GM23248 (cell line): ENCODE measurements at regions not wholly inside any gene's neighbourhood (a gene's known extent, or its start where the extent isn't known, plus 50 kb on each side); places are given as distances from the start of the nearest gene placed in this dataset.

ENCODE experiments used
- DNase-seq: peaks from one replicate; pipeline ENCODE4 v3.0.0-alpha.2; 2015
- H2AFZ ChIP-seq: fragments of 200-600 bp; sonication (generic); 2 replicates; pipeline ENCODE4 v1.6.1; 2016; ENCODE audit warnings: antibody characterized with exemption
- H3F3A ChIP-seq: fragments of 200-600 bp; sonication (generic); 2 replicates; pipeline ENCODE4 v1.6.1; 2016; ENCODE audit warnings: mild to moderate bottlenecking, antibody characterized with exemption, mixed run types; ENCODE audit not compliant: insufficient read depth
- H3K27ac ChIP-seq: fragments of 200-600 bp; sonication (generic); 2 replicates; pipeline ENCODE4 v1.5.1; 2016; ENCODE audit warnings: mild to moderate bottlenecking
- H3K27me3 ChIP-seq: fragments of 200-600 bp; sonication (generic); replicated peaks from 2 replicates; pipeline ENCODE4 v1.6.1; 2016; ENCODE audit warnings: mild to moderate bottlenecking; ENCODE audit not compliant: insufficient read depth
- H3K36me3 ChIP-seq: fragments of 200-600 bp; sonication (generic); 2 replicates; pipeline ENCODE4 v1.6.1; 2016; ENCODE audit warnings: low read depth, mild to moderate bottlenecking
- H3K4me1 ChIP-seq: fragments of 200-600 bp; sonication (generic); 2 replicates; pipeline ENCODE4 v1.6.1; 2016; ENCODE audit warnings: mild to moderate bottlenecking; ENCODE audit not compliant: insufficient read depth
- H3K4me2 ChIP-seq: fragments of 200-600 bp; sonication (generic); one replicate; pipeline ENCODE4 v1.6.1; 2016; ENCODE audit warnings: mild to moderate bottlenecking; ENCODE audit not compliant: unreplicated experiment
- H3K4me3 ChIP-seq: fragments of 200-600 bp; sonication (generic); 2 replicates; pipeline ENCODE4 v1.5.1; 2016; ENCODE audit warnings: mild to moderate bottlenecking
- H3K79me2 ChIP-seq: fragments of 200-600 bp; sonication (generic); 2 replicates; pipeline ENCODE4 v1.6.1; 2016; ENCODE audit warnings: mild to moderate bottlenecking; ENCODE audit not compliant: insufficient read depth
- H3K9ac ChIP-seq: fragments of 200-600 bp; sonication (generic); 2 replicates; pipeline ENCODE4 v1.6.1; 2016; ENCODE audit warnings: mild to moderate bottlenecking
- H3K9me2 ChIP-seq: fragments of 200-600 bp; sonication (generic); 2 replicates; pipeline ENCODE4 v1.6.1; 2016; ENCODE audit warnings: mixed run types, mild to moderate bottlenecking, moderate library complexity; ENCODE audit not compliant: insufficient read depth
- H3K9me3 ChIP-seq: fragments of 200-600 bp; sonication (generic); one replicate; pipeline ENCODE4 v1.6.1; 2017; ENCODE audit warnings: low read depth
- H4K20me1 ChIP-seq: fragments of 200-600 bp; sonication (generic); 2 replicates; pipeline ENCODE4 v1.6.0; 2016; ENCODE audit not compliant: insufficient read depth
- EZH2 ChIP-seq: fragments of 200-600 bp; sonication (generic); IDR thresholded peaks from 2 replicates; pipeline ENCODE4 v1.6.1; 2018; ENCODE audit warnings: antibody characterized with exemption, mild to moderate bottlenecking; ENCODE audit not compliant: insufficient read depth, poor library complexity, severe bottlenecking
- EZH2phosphoT487 ChIP-seq: fragments of 200-600 bp; sonication (generic); IDR thresholded peaks from 2 replicates; pipeline ENCODE4 v1.6.1; 2018; ENCODE audit warnings: antibody characterized with exemption, moderate library complexity, mild to moderate bottlenecking, low read depth; ENCODE audit not compliant: insufficient read depth
- WGBS, 2 experiments: methylation state at CpG; one replicate each; pipeline ENCODE4 v1.1.6; 2015 to 2017; ENCODE audit warnings: low lambda C conversion rate in 2 of 2, low coverage in 1 of 2; ENCODE audit errors: missing lambda C conversion rate in 2 of 2; 5-methylcytosine and 5-hydroxymethylcytosine counted together
- in situ Hi-C: fragments of 300-500 bp; cut with MboI; formaldehyde crosslinking; loops from 2 replicates; pipeline ENCODE4 v1.15.0; 2020

DNA sequence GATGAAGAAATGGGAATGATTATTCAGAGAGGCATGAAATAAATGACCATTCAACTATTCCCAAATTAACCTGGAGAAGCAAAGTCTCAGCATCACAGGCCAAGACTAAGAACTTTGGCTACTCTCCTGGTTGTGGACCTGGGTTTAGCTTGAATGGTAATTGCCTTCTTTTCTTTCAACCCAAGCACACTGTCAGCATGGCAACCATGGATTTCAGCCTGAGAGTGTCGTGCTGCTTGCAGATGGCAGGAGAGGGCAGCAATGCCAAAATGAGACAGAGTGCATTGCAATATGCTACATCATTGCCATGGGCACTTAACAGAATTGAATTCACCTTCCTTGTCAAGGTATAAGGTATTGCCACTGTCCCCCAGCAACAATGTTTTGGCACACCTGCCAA lies 767.2 kb downstream of the REEP3 start:
- no peaks in the 10 kb centered on the region for H3K4me1 ChIP-seq
- no peaks in the 10 kb centered on the region for H3K79me2 ChIP-seq
- in situ Hi-C loops = no loop called here
- no peak overlapping the region for H3K4me3 ChIP-seq
- H3K36me3 ChIP-seq = no peaks in the 10 kb centered on the region
- H2AFZ ChIP-seq = no peak overlapping the region
- no peaks in the 10 kb centered on the region for H3K9me3 ChIP-seq
- TF ChIP-seq EZH2 = no peak
- no peak for TF ChIP-seq EZH2phosphoT487
- H3K9ac ChIP-seq = no peak overlapping the region
- no peak overlapping the region for H3K27ac ChIP-seq
- no peak overlapping the region for H3K4me2 ChIP-seq
- H3K9me2 ChIP-seq = no peaks in the 10 kb centered on the region
- H3F3A ChIP-seq = no peaks in the 10 kb centered on the region
- DNase-seq = no peak
- 20 to 22% methylated on average over 1 of the region's 1 CpG for WGBS, 2 experiments
- H3K27me3 ChIP-seq = no peaks in the 10 kb centered on the region
- H4K20me1 ChIP-seq = no peaks in the 10 kb centered on the region

DNA sequence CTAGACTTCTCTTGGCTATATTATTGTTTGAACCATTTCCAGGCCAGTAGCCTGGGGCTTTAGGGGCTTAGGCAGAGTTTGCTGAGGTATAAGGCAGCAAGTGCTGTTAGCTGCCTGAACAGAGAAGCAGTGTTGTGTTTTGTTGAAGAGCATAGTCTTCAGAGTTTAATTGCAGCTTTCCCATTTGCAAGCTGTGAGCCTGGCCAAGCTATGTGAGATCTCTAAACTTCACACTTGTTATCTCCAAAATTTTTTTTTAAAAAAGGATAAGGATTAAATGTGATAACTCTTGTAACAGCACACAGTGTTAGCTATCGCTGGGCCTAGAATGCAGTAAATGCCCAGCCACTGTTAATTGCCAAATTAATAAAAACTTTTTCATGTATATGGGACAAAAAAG lies 782.4 kb downstream of the REEP3 start:
- 15 to 19% methylated on average over 1 of the region's 1 CpG for WGBS, 2 experiments
- in situ Hi-C loops = no loop called here

DNA sequence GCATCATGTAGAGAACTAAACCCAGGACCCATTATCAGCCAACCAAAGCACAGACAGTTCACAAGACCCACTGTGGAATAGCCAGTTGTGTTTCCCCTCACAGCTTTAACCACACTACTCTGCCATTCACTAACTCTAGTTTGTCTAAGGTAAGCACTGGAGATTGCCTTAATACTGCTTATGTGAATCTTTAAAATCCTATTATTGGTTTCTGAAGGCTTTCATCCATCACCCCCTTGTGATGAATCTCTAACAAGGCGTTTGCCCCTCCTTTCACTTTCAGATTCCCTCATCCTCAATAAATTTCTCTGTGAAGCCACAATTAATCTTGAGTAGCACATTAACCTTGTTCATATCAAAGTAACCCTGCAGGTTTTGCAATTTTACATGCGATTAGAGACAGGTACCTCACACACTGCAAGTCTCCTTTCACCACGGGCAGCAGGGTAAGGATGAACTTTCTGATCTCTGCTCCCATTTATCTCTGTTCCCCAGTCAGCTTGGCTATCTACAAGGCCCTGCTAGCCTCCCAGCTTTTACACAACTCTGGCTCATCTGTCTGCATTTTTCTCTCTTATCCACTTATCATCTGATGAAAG lies 785.6 kb downstream of the REEP3 start:
- H4K20me1 ChIP-seq = no peaks in the 10 kb centered on the region
- in situ Hi-C loops = no loop called here
- H3K9me2 ChIP-seq = no peaks in the 10 kb centered on the region
- H3K79me2 ChIP-seq = no peaks in the 10 kb centered on the region
- no peak for DNase-seq
- H3F3A ChIP-seq = no peaks in the 10 kb centered on the region
- H3K36me3 ChIP-seq = no peaks in the 10 kb centered on the region
- no peak overlapping the region for H3K4me3 ChIP-seq
- no peak overlapping the region for H2AFZ ChIP-seq
- no peaks in the 10 kb centered on the region for H3K9me3 ChIP-seq
- H3K4me2 ChIP-seq = no peak overlapping the region
- TF ChIP-seq EZH2 = no peak
- no peak for TF ChIP-seq EZH2phosphoT487
- no peaks in the 10 kb centered on the region for H3K27me3 ChIP-seq
- H3K27ac ChIP-seq = no peak overlapping the region
- no peak overlapping the region for H3K9ac ChIP-seq
- no peaks in the 10 kb centered on the region for H3K4me1 ChIP-seq
- 0% methylated on average over 3 of the region's 3 CpGs for WGBS, 2 experiments

More for the DNA sequence above, 782.4 kb downstream of the REEP3 start:
- Histone ChIP-seq H3F3A (no peaks in the 10 kb centered on the region), H3K4me3 (no peak overlapping the region), H3K9me3 (no peaks in the 10 kb centered on the region), H4K20me1 (no peaks in the 10 kb centered on the region), H3K4me1 (no peaks in the 10 kb centered on the region), H3K27me3 (no peaks in the 10 kb centered on the region), H3K4me2 (no peak overlapping the region), H3K9me2 (no peaks in the 10 kb centered on the region), H3K36me3 (no peaks in the 10 kb centered on the region), H2AFZ (no peak overlapping the region), H3K27ac (no peak overlapping the region), H3K9ac (no peak overlapping the region), H3K79me2 (no peaks in the 10 kb centered on the region)
- no peak for TF ChIP-seq EZH2
- no peak for DNase-seq

DNA sequence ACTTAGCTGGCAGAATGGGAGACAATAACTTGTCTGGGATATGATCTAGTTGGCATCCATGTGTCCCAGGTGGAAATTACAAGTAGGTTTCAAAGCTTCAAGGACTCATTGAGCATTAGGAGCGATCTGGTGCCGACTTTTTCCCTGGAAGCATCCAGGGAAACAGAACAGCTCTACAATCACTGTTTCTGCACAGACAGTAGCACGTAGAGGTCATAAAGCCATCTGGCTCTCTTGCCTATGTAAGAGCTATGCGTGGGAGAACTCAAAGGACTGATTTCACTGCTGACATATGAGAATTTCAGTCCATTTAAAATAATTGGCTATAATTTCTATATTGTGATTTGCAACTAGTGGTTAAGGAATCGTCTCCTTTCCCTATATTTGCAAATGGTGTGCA lies 791.7 kb downstream of the REEP3 start:
- H2AFZ ChIP-seq = no peak overlapping the region
- WGBS, 2 experiments = 3 to 9% methylated on average over 5 of the region's 5 CpGs

DNA sequence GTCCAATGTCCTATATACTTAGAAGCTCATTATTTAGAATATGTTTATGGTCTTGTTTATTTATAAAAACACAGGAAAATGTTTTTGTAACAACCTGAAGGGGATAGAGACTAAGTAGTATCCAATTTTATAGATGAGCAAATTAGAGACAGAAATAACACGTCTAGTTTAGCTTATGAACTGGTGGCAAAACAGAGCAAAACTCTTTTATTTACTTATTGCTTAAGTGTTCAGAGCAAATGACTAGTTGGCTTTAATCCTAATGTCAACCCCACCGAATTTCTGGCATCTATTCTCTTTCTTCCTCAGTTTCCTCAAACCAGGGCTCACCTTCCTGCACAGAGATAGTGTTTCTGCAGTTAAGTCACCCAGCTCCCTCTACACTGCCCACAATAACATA lies 792.8 kb downstream of the REEP3 start:
- Histone ChIP-seq H4K20me1 (no peaks in the 10 kb centered on the region), H3K9me2 (no peaks in the 10 kb centered on the region), H3K36me3 (no peaks in the 10 kb centered on the region), H3K4me3 (no peak overlapping the region), H3K9me3 (no peaks in the 10 kb centered on the region), H3F3A (no peaks in the 10 kb centered on the region), H3K27me3 (no peaks in the 10 kb centered on the region), H3K9ac (no peak overlapping the region), H3K4me2 (no peak overlapping the region), H3K79me2 (no peaks in the 10 kb centered on the region), H2AFZ (no peak overlapping the region), H3K4me1 (no peaks in the 10 kb centered on the region), H3K27ac (no peak overlapping the region)
- TF ChIP-seq EZH2phosphoT487 (no peak), EZH2 (no peak)
- no peak for DNase-seq
- WGBS, 2 experiments = 13 to 18% methylated on average over 2 of the region's 2 CpGs
- in situ Hi-C loops = no loop called here

More for the DNA sequence above, 791.7 kb downstream of the REEP3 start:
- Histone ChIP-seq H3K36me3 (no peaks in the 10 kb centered on the region), H3K9me3 (no peaks in the 10 kb centered on the region), H3K79me2 (no peaks in the 10 kb centered on the region), H4K20me1 (no peaks in the 10 kb centered on the region), H3K27ac (no peak overlapping the region), H3K4me1 (no peaks in the 10 kb centered on the region), H3K4me2 (no peak overlapping the region), H3K9ac (no peak overlapping the region), H3F3A (no peaks in the 10 kb centered on the region), H3K9me2 (no peaks in the 10 kb centered on the region), H3K27me3 (no peaks in the 10 kb centered on the region), H3K4me3 (no peak overlapping the region)
- DNase-seq = no peak
- in situ Hi-C loops = no loop called here
- no peak for TF ChIP-seq EZH2phosphoT487
- TF ChIP-seq EZH2 = no peak
